ENCODE measurements at regions not wholly inside any gene's neighbourhood (a gene's known extent, or its start where the extent isn't known, plus 50 kb on each side); places are given as distances from the start of the nearest gene placed in this dataset.

GRCh38 chr22:27011133-27011532 is 353.7 kb downstream of the MIAT start:
- no peak for TF ChIP-seq CTCF (IDR thresholded peaks at IDR 0.05; ENCODE audit: low read depth, low read length)
- TF ChIP-seq POLR2A (IDR thresholded peaks at IDR 0.05; ENCODE audit: extremely low read depth, insufficient read length): no peak

Data from NB4 (cell line).